HG03064 (cell line): ENCODE measurements at regions not wholly inside any gene's neighbourhood (a gene's known extent, or its start where the extent isn't known, plus 50 kb on each side); places are given as distances from the start of the nearest gene placed in this dataset.

Source experiments
- ATAC-seq: cut with Tn5 transposase; IDR thresholded peaks from one replicate; pipeline ENCODE4 v1.9.1; 2021; ENCODE audit warnings: low read depth; ENCODE audit not compliant: unreplicated experiment

- ATAC-seq = no peak
These were observed 163.6 kb upstream of the VRK2 start for GRCh38 chr2:57882895-57883515.

DNA sequence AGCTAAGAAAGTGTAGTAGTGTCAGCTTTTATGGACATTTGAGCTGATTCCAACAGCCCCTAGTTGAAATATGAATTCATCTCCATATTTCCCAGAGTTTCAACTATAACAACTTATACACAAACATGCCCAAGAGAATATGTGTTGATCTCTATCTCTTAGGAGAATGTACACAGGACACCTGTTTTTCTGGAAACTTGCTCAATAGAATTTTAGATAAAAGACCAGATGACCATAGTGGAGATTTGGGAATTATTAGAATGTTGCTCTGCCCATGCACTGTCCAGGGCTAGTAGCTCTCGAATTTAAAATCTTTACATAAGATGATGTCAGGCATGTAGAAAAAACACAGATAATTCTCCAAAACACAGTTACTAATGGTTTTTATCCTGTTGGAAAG lies 162.3 kb upstream of the VRK2 start:
- ATAC-seq = no peak

DNA sequence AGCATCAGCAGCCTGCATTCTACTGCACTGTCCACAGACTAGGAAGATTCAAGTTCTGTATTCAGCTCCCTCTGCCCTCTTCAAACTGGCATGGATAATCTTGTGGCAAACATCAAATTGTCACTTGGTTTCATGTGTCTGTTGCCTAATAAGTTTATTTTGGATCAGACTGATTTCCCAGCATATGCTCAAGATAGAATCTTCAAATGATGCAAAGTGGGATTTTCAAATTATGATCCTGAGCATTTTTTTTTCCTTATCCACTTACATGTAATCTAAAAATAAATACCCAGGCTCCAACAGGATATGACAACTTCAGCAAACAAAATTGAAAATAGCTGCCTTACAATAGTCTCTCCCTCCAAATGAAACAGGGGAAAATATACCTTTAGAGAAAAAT lies 160.9 kb upstream of the VRK2 start:
- ATAC-seq = no peak

DNA sequence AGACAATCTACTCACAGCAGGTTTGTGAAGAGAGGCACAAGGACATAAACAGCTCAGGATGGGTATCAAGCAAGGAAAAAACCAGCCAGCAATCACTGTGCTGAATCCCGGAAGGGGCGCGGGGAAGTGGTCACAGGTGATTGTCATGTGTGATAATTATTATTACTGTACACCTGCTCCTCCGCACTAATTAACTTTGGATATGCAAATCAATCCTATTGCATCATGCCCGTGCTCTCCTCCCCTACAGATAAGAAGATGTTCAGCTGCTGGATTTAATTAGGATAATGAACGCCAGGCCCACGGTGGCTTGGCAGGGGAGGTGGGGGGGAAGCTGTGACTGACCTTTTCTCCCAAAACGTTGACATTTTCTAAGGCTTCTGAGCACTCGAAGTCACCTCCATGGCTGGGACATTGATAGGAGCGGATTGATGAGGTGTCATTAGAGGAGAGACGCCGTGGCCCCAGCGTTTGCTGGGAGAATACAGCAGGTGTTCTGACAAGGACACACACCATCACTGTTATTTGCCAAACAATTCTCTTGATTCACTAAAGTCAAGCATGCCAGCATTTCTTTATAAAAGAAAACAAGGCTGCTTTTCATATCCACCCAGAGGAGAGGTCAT lies 160.3 kb upstream of the VRK2 start:
- no peak for ATAC-seq

GRCh38 chr2:57888463-57888862 lies 158.1 kb upstream of the VRK2 start:
- no peak for ATAC-seq

DNA sequence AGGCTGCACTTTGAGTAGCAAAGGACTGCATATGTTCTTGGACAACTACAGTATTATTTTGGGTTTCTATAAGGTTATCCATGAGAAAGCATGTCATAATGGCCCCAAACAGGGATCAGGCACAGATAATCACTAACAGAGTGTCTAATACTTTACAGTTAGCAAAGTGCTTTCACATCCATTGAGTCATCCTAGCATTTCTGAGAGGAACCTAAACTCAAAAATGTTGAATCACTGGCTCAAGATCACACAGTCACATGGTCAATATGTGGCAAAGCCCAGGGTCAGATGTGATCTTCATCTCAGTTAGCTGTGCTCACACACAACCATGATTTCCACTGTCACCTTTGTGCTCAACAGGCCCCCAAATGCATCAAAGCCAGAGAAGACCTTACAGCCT lies 156.1 kb upstream of the VRK2 start:
- no peak for ATAC-seq

DNA sequence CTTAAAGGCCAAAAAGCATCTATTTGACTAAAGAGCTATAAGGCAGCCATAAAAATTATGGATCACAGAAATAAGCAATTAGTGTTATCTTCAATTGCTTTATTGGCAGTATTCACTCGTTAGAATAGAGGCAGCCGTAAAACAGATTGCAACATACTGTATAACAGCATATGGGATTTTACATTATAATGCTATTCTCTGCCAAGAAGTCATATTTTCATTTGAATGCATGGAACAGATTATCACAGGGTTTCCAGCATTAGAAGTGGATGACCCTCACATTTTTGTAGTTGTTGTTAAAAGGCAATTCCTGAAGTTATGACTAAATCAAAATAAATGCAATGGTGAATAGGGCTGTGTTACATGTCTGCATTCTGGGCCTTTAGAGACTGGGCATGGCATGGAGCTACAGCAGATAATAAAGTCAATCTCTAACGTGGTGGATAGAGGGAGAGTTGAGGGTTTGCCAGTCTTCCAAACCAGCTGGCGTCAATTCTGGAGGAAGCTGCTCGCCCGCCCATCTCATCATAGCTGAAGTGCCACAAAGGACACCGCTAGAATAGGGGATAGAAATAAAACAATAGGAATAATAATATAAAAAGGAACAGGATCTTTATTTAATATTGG lies 155.4 kb upstream of the VRK2 start:
- no peak for ATAC-seq

DNA sequence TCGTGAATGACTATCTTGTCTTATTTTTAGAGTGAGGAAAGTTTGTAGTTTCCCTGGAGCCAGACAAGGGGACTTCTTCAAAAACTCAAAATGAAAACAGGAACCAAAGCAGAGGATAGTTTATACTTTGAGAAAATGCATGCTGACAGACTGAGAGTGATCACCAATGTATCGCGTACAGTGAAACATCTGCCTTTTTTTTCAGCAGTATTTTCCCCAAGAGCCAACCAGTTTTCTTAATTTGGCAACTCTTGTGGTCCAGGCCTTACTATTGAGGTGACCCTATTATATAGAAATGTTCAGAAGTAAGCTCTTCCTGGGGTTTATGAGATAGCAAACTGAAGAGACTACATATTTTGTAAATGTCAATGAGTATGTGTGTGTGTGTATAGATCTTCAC lies 153.7 kb upstream of the VRK2 start:
- peak; percentile 70 for ATAC-seq

GRCh38 chr2:57893347-57893746 lies 153.3 kb upstream of the VRK2 start:
- ATAC-seq = no peak

- no peak for ATAC-seq
These were observed 152.8 kb upstream of the VRK2 start for GRCh38 chr2:57893786-57894185.

- ATAC-seq = no peak
These were observed 152.2 kb upstream of the VRK2 start for GRCh38 chr2:57894381-57894780.

GRCh38 chr2:57897920-57898319 lies 148.7 kb upstream of the VRK2 start:
- no peak for ATAC-seq

DNA sequence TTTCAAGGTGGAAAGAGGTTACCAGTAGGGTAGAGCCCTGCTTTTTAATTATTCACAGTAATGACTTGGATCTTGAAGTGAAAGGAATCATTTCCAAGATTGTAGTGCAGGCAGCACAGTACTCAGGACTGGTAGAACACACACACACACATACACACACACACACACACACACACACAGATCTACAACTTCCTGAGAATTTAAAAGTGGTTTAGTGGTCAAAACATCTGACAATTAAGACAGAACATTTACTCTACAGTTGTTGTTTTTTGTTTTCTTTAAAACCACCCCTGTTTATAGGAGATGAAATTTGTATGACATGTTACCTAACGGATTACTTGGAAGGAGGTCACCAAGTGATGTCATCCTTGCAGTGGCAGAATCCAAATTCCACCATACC lies 146.7 kb upstream of the VRK2 start:
- ATAC-seq = no peak

- no peak for ATAC-seq
These were observed 144.0 kb upstream of the VRK2 start for GRCh38 chr2:57902578-57902977.

GRCh38 chr2:57906152-57906732 lies 140.4 kb upstream of the VRK2 start:
- peak; percentile 52 for ATAC-seq

- no peak for ATAC-seq
These were observed 139.2 kb upstream of the VRK2 start for GRCh38 chr2:57907411-57907810.

- ATAC-seq = peak; percentile 73
These were observed 137.9 kb upstream of the VRK2 start for GRCh38 chr2:57908736-57909161.

DNA sequence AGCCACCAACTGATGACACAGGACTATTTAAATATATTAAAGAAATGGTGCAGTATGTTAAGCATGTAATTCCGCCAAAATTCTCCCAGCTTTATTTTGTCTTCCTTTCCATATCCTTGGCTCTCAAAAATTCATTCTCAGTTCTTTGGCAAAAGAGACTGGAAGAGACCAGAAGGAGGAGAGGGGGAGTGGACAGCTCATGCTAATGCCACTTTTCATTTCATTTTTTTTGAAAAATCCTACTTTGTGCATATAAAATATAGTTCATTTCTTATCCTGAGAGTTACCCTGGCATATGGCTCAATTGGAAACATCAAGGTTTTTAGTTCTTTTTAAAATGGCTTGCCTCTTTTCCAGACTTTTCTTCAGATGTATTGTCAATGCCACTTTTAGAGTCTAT lies 128.5 kb upstream of the VRK2 start:
- ATAC-seq = no peak

GRCh38 chr2:57920342-57920939 lies 126.2 kb upstream of the VRK2 start:
- no peak for ATAC-seq

DNA sequence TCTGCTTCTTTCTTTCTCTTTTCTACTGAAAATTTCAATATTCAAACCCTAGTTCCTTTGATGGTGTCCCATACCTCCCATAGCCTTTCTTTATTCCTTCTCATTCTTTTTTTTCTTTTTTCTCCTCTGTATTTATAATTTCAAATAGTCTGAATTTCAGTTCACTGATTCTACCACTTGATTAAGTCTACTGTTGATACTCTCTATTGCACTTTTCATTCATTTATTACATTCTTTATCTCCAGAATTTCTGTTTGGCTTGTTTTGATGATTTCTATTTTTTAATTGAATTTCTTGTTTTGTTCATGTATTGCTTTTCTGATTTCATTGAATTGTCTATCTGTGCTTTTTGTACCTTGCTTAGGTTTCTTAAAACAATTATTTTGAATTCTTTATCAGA lies 111.9 kb upstream of the VRK2 start:
- no peak for ATAC-seq

DNA sequence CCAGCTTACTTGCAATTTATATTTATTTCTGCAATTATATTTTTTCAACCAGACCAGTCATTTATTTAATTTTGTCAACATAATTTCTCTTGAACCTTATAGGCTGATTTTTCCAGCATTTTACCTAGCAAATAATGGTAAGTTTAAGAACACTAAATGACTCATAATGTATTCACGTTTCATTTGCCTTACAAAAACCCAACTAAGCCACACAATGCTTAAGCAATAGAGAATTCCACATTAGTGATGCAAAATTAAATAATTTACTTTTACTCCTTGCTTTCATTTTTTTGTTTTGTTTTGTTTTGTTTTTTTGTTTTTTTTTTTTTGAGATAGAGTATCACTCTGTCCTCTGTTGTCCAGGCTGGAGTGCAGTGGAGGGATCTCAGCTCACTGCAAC lies 110.4 kb upstream of the VRK2 start:
- no peak for ATAC-seq
